Mesendoderm (in vitro differentiated cells): ENCODE measurements at regions not wholly inside any gene's neighbourhood (a gene's known extent, or its start where the extent isn't known, plus 50 kb on each side); places are given as distances from the start of the nearest gene placed in this dataset.

ENCODE experiments used
- DNase-seq: peaks from one replicate; pipeline ENCODE4 v3.0.0; 2013
- H2AK5ac ChIP-seq: 2 replicates; pipeline ENCODE4 v1.6.1; 2013; ENCODE audit warnings: low read length, inconsistent platforms
- H2BK120ac ChIP-seq: 2 replicates; pipeline ENCODE4 v1.6.1; 2013; ENCODE audit warnings: low read depth, mild to moderate bottlenecking, low read length, moderate library complexity, mixed read lengths
- H2BK15ac ChIP-seq: replicated peaks from 2 replicates; pipeline ENCODE4 v1.6.1; 2013; ENCODE audit warnings: low read depth, mild to moderate bottlenecking, moderate library complexity
- H2BK5ac ChIP-seq: 2 replicates; pipeline ENCODE4 v1.6.1; 2013; ENCODE audit warnings: low read length, inconsistent platforms
- H3K18ac ChIP-seq: 2 replicates; pipeline ENCODE4 v1.6.1; 2013; ENCODE audit warnings: mild to moderate bottlenecking, low read length, mixed read lengths
- H3K23ac ChIP-seq: one replicate; pipeline ENCODE4 v1.6.1; 2013; ENCODE audit warnings: low read length
- H3K27ac ChIP-seq: 2 replicates; pipeline ENCODE4 v1.5.1; 2013; ENCODE audit warnings: low read depth, mild to moderate bottlenecking, inconsistent platforms, low read length, moderate library complexity
- H3K27me3 ChIP-seq: 2 replicates; pipeline ENCODE4 v1.6.1; 2013; ENCODE audit warnings: low read length, control low read depth, mild to moderate bottlenecking, inconsistent platforms; ENCODE audit not compliant: insufficient read depth, poor library complexity
- H3K36me3 ChIP-seq: 2 replicates; pipeline ENCODE4 v1.6.1; 2013; ENCODE audit warnings: low read length, inconsistent platforms; ENCODE audit not compliant: control insufficient read depth, insufficient read depth
- H3K4ac ChIP-seq: one replicate; pipeline ENCODE4 v1.6.1; 2013; ENCODE audit warnings: low read depth, mild to moderate bottlenecking, low read length, moderate library complexity
- H3K4me1 ChIP-seq: 2 replicates; pipeline ENCODE4 v1.6.1; 2013; ENCODE audit warnings: low read depth, low read length, inconsistent platforms; ENCODE audit not compliant: control insufficient read depth
- H3K4me2 ChIP-seq: 2 replicates; pipeline ENCODE4 v1.6.1; 2013; ENCODE audit warnings: low read length
- H3K4me3 ChIP-seq: 2 replicates; pipeline ENCODE4 v1.5.1; 2013; ENCODE audit warnings: mild to moderate bottlenecking, low read length
- H3K56ac ChIP-seq: one replicate; pipeline ENCODE4 v1.6.1; 2013; ENCODE audit warnings: low read length
- H3K79me1 ChIP-seq: 2 replicates; pipeline ENCODE4 v1.6.1; 2013; ENCODE audit warnings: low read length, inconsistent platforms
- H3K79me2 ChIP-seq: 2 replicates; pipeline ENCODE4 v1.6.1; 2013; ENCODE audit warnings: mild to moderate bottlenecking, low read length; ENCODE audit not compliant: control insufficient read depth, insufficient read depth
- H3K9ac ChIP-seq: 2 replicates; pipeline ENCODE4 v1.6.1; 2013; ENCODE audit warnings: low read length, inconsistent platforms
- H4K5ac ChIP-seq: one replicate; pipeline ENCODE4 v1.6.1; 2013; ENCODE audit warnings: low read length
- H4K8ac ChIP-seq: one replicate; pipeline ENCODE4 v1.6.1; 2013; ENCODE audit warnings: low read depth, mild to moderate bottlenecking, control low read depth, low read length, moderate library complexity
- WGBS: extraction: QIAGEN DNeasy Blood & Tissue Kit; methylation state at CpG from one replicate; pipeline ENCODE4 v1.1.7; 2013; ENCODE audit warnings: low lambda C conversion rate, missing lambda C conversion rate; ENCODE audit not compliant: insufficient coverage; ENCODE audit errors: extremely low coverage; 5-methylcytosine and 5-hydroxymethylcytosine counted together

- Histone ChIP-seq H3K27ac (no peak overlapping the region), H4K8ac (no peak overlapping the region), H3K18ac (no peak overlapping the region), H3K23ac (no peak overlapping the region), H3K4me3 (no peak overlapping the region), H3K79me1 (no peaks in the 10 kb centered on the region), H3K36me3 (no peaks in the 10 kb centered on the region), H2BK120ac (no peak overlapping the region), H4K5ac (no peak overlapping the region), H2AK5ac (no peak overlapping the region), H3K4ac (no peak overlapping the region), H2BK5ac (no peak overlapping the region), H2BK15ac (no peak overlapping the region), H3K4me1 (no peaks in the 10 kb centered on the region), H3K27me3 (no peaks in the 10 kb centered on the region), H3K56ac (no peak overlapping the region), H3K79me2 (no peaks in the 10 kb centered on the region), H3K9ac (no peak overlapping the region), H3K4me2 (no peak overlapping the region)
- DNase-seq: peak; percentile 4
- no CpG with 5 or more reads among the region's 2 CpGs for WGBS
Measured at GRCh38 chr4:186809070-186809469, 85.4 kb upstream of the FAT1 start.

- DNase-seq: peak; percentile 20
- no peak overlapping the region for H2BK120ac ChIP-seq
- H3K4ac ChIP-seq: no peak overlapping the region
- H4K5ac ChIP-seq: no peak overlapping the region
- no peaks in the 10 kb centered on the region for H3K36me3 ChIP-seq
- no peak overlapping the region for H3K23ac ChIP-seq
- H3K18ac ChIP-seq: no peak overlapping the region
- no peak overlapping the region for H3K27ac ChIP-seq
- no peak overlapping the region for H2BK5ac ChIP-seq
- H3K27me3 ChIP-seq: no peaks in the 10 kb centered on the region
- no CpG with 5 or more reads among the region's 3 CpGs for WGBS
- no peak overlapping the region for H4K8ac ChIP-seq
- H2AK5ac ChIP-seq: no peak overlapping the region
- H2BK15ac ChIP-seq: no peak overlapping the region
- H3K79me2 ChIP-seq: no peaks in the 10 kb centered on the region
- H3K4me2 ChIP-seq: no peak overlapping the region
- H3K9ac ChIP-seq: no peak overlapping the region
- H3K4me1 ChIP-seq: no peaks in the 10 kb centered on the region
- H3K79me1 ChIP-seq: no peaks in the 10 kb centered on the region
- H3K4me3 ChIP-seq: no peak overlapping the region
- H3K56ac ChIP-seq: no peak overlapping the region
Measured at GRCh38 chr4:186810613-186811150, 87.0 kb upstream of the FAT1 start.

- no peaks in the 10 kb centered on the region for H3K4me1 ChIP-seq
Measured at GRCh38 chr4:186812592-186812991, 88.9 kb upstream of the FAT1 start.

GRCh38 chr4:186813377-186814068 lies 89.9 kb upstream of the FAT1 start:
- Histone ChIP-seq H2AK5ac (no peak overlapping the region), H3K9ac (no peak overlapping the region), H3K4ac (no peak overlapping the region), H4K5ac (no peak overlapping the region), H3K56ac (no peak overlapping the region), H3K4me1 (no peaks in the 10 kb centered on the region), H3K79me1 (no peaks in the 10 kb centered on the region), H2BK120ac (no peak overlapping the region), H3K79me2 (no peaks in the 10 kb centered on the region), H2BK15ac (no peak overlapping the region), H3K4me2 (no peak overlapping the region), H2BK5ac (no peak overlapping the region), H4K8ac (no peak overlapping the region), H3K36me3 (no peaks in the 10 kb centered on the region), H3K27ac (no peak overlapping the region), H3K4me3 (no peak overlapping the region), H3K23ac (no peak overlapping the region), H3K18ac (no peak overlapping the region), H3K27me3 (no peaks in the 10 kb centered on the region)
- no CpG with 5 or more reads among the region's 3 CpGs for WGBS
- no peak for DNase-seq

More at GRCh38 chr4:186812592-186812991, 88.9 kb upstream of the FAT1 start:
- DNase-seq: no peak
- Histone ChIP-seq H3K9ac (no peak overlapping the region), H3K4ac (no peak overlapping the region), H2BK120ac (no peak overlapping the region), H3K27ac (no peak overlapping the region), H3K56ac (no peak overlapping the region), H3K4me3 (no peak overlapping the region), H3K79me1 (no peaks in the 10 kb centered on the region), H2BK15ac (no peak overlapping the region), H2BK5ac (no peak overlapping the region), H4K8ac (no peak overlapping the region), H3K4me2 (no peak overlapping the region), H2AK5ac (no peak overlapping the region), H3K79me2 (no peaks in the 10 kb centered on the region), H3K36me3 (no peaks in the 10 kb centered on the region), H3K18ac (no peak overlapping the region), H3K23ac (no peak overlapping the region), H4K5ac (no peak overlapping the region), H3K27me3 (no peaks in the 10 kb centered on the region)

GRCh38 chr4:186814535-186815070 lies 90.9 kb upstream of the FAT1 start:
- Histone ChIP-seq H3K4me3 (no peak overlapping the region), H2BK120ac (no peak overlapping the region), H2AK5ac (no peak overlapping the region), H3K79me2 (no peaks in the 10 kb centered on the region), H3K79me1 (no peaks in the 10 kb centered on the region), H3K36me3 (no peaks in the 10 kb centered on the region), H4K8ac (no peak overlapping the region), H3K56ac (no peak overlapping the region), H2BK5ac (no peak overlapping the region), H4K5ac (no peak overlapping the region), H3K27me3 (no peaks in the 10 kb centered on the region), H3K27ac (no peak overlapping the region), H3K23ac (no peak overlapping the region), H3K4ac (no peak overlapping the region), H3K18ac (no peak overlapping the region), H3K9ac (no peak overlapping the region), H3K4me2 (no peak overlapping the region), H3K4me1 (no peaks in the 10 kb centered on the region), H2BK15ac (no peak overlapping the region)
- WGBS: no CpG with 5 or more reads among the region's 2 CpGs
- no peak for DNase-seq
